Glutamatergic neuron (in vitro differentiated cells): ENCODE measurements at regions not wholly inside any gene's neighbourhood (a gene's known extent, or its start where the extent isn't known, plus 50 kb on each side); places are given as distances from the start of the nearest gene placed in this dataset.

Experiments used
- DNase-seq: peaks from one replicate; pipeline ENCODE4 v3.0.0; 2022
- H3K27ac Mint-ChIP-seq: one replicate; pipeline ENCODE4 v1.8.0; 2020; ENCODE audit warnings: mild to moderate bottlenecking, mixed read lengths, inconsistent platforms; ENCODE audit not compliant: unreplicated experiment
- H3K27me3 Mint-ChIP-seq: one replicate; pipeline ENCODE4 v1.8.0; 2020; ENCODE audit warnings: mild to moderate bottlenecking, moderate library complexity, mixed read lengths, inconsistent platforms; ENCODE audit not compliant: unreplicated experiment
- H3K36me3 Mint-ChIP-seq: one replicate; pipeline ENCODE4 v1.8.0; 2020; ENCODE audit warnings: mild to moderate bottlenecking, mixed read lengths, inconsistent platforms; ENCODE audit not compliant: unreplicated experiment
- H3K4me1 Mint-ChIP-seq: one replicate; pipeline ENCODE4 v1.8.0; 2020; ENCODE audit warnings: mild to moderate bottlenecking, low read depth, mixed read lengths, inconsistent platforms; ENCODE audit not compliant: unreplicated experiment
- H3K4me3 Mint-ChIP-seq: one replicate; pipeline ENCODE4 v1.8.0; 2020; ENCODE audit warnings: mild to moderate bottlenecking, mixed read lengths, inconsistent platforms; ENCODE audit not compliant: unreplicated experiment
- H3K9me3 Mint-ChIP-seq: one replicate; pipeline ENCODE4 v1.8.0; 2020; ENCODE audit warnings: mild to moderate bottlenecking, moderate library complexity, mixed read lengths, inconsistent platforms; ENCODE audit not compliant: unreplicated experiment
- CTCF ChIP-seq: fragments of 200-600 bp; sonication (generic); IDR thresholded peaks from one replicate; pipeline ENCODE4 v1.5.0; 2021; ENCODE audit not compliant: partially characterized antibody, unreplicated experiment

GRCh38 chr21:22297575-22297974 is 1299.4 kb downstream of the NCAM2 start:
- Mint-ChIP-seq H3K27ac (no peak overlapping the region), H3K4me1 (no peaks in the 10 kb centered on the region), H3K4me3 (no peak overlapping the region), H3K36me3 (no peaks in the 10 kb centered on the region), H3K27me3 (no peaks in the 10 kb centered on the region), H3K9me3 (no peaks in the 10 kb centered on the region)
- no peak for TF ChIP-seq CTCF
- DNase-seq = no peak

DNA sequence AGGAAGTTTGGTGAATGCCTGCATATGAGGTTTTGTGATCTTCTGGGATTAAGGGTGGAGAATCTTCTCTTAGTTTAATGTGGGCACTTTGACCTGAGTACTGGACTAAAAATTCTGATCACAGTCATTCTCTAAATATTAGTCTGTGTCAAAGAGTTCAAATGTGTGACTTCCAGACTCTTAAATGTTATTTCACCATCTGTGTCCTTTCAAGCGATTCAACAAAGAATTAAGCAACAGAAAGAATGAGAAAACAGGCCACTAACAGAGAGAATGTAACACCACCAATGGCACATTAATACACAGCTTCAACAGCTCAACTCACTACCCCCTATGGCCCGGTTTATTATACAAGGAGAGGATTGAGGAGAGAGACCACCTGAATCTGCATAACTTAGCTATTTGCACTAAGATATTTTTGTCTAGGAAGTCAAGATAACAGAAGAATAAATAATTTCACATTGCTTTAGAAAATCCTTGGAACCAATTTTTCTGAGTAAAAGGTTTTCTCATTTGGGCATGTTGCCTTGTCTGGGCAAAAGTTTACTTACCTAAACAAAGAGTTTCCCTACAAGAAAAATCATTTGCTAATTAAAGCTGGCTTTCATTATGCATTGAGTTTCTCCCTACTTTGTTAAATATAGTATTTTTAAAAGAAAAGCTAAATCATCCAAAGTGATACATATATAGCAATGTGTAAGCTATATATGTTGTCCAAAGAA is 1313.7 kb downstream of the NCAM2 start:
- Mint-ChIP-seq H3K9me3 (no peaks in the 10 kb centered on the region), H3K27ac (no peak overlapping the region), H3K4me3 (no peak overlapping the region), H3K27me3 (no peaks in the 10 kb centered on the region), H3K36me3 (peaks cover 7% of the 10 kb centered on the region), H3K4me1 (no peaks in the 10 kb centered on the region)
- TF ChIP-seq CTCF = no peak
- no peak for DNase-seq

- H3K4me1 Mint-ChIP-seq = no peaks in the 10 kb centered on the region
- no peaks in the 10 kb centered on the region for H3K27me3 Mint-ChIP-seq
- H3K4me3 Mint-ChIP-seq = no peak overlapping the region
- H3K27ac Mint-ChIP-seq = no peak overlapping the region
- H3K9me3 Mint-ChIP-seq = peaks cover under 1% of the 10 kb centered on the region
- no peak for TF ChIP-seq CTCF
- no peak for DNase-seq
- H3K36me3 Mint-ChIP-seq = peaks cover 7% of the 10 kb centered on the region
Observed at GRCh38 chr21:22314963-22315362, 1316.8 kb downstream of the NCAM2 start.

DNA sequence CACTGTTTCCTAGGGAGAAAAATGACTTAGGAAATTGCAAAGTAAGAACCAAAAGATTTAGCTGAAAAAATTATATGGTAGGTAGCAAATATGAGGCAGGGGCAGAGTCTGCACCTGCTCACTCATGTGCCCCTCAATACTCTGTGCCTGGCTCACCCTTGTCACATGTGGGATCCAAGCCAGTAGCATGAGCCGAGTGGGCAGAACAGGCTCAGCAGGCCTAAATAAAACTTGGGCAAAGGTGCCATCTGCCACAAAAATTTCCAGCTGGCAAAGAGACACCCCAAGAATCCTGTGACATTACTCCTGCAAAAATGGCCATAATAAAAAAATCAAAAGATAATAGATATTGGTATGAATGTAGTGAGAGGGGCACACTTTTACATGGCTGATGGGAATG is 1321.2 kb downstream of the NCAM2 start:
- no peaks in the 10 kb centered on the region for H3K4me1 Mint-ChIP-seq
- TF ChIP-seq CTCF = no peak
- DNase-seq = no peak
- no peak overlapping the region for H3K4me3 Mint-ChIP-seq
- no peaks in the 10 kb centered on the region for H3K27me3 Mint-ChIP-seq
- no peak overlapping the region for H3K27ac Mint-ChIP-seq
- peaks cover 2% of the 10 kb centered on the region for H3K9me3 Mint-ChIP-seq
- H3K36me3 Mint-ChIP-seq = no peaks in the 10 kb centered on the region

DNA sequence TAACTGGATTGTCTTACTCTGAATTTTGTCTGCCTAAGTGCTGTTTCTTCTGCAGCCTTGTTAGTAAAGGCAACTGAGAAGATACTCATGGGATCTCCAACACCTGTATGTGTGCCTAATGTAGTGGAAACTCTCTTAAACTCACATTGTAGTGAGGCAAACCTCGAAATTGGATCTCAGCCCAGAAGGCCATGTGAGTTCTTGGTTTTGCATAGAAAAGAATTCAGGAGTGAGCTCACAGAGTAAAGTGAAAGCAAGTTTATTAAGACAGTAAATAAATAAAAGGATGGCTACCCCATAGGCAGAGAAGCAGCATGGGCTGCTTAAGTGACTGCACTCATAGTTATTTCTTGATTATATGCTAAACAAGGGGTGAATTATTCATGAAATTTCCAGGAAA is 1344.7 kb downstream of the NCAM2 start:
- DNase-seq = no peak
- Mint-ChIP-seq H3K36me3 (no peaks in the 10 kb centered on the region), H3K27me3 (peaks cover 2% of the 10 kb centered on the region), H3K9me3 (peaks cover 3% of the 10 kb centered on the region), H3K4me1 (no peaks in the 10 kb centered on the region), H3K4me3 (no peak overlapping the region), H3K27ac (no peak overlapping the region)
- no peak for TF ChIP-seq CTCF
